HepG2 (cell line): ENCODE measurements at regions not wholly inside any gene's neighbourhood (a gene's known extent, or its start where the extent isn't known, plus 50 kb on each side); places are given as distances from the start of the nearest gene placed in this dataset.

Experiments
- ATAC-seq: fragments of 200-7000 bp; cut with Tn5 transposase; 3 replicates; pipeline ENCODE4 v1.9.1; 2020; ENCODE audit warnings: mild to moderate bottlenecking, moderate library complexity
- BruUV-seq: library from RNA; stranded (reverse); fragments of 400-500 nt; replicated peaks from 2 replicates; lab custom pipeline; 2021; lab: Mats Ljungman, UMichigan
- CTCF ChIA-PET: fragments of 300-600 bp; formaldehyde crosslinking; extraction: SDS; loops from one replicate; lab custom pipeline; 2021; ENCODE audit warnings: low total read pairs, inconsistent platforms, low intra/inter-chr PET ratio; lab: Yijun Ruan, JAX
- POLR2A ChIA-PET: fragments of 350-600 bp; sonication (Branson Sonifier 250); formaldehyde crosslinking; loops from one replicate; lab custom pipeline; 2020; ENCODE audit warnings: antibody characterized with exemption, inconsistent platforms; lab: Yijun Ruan, JAX
- DNase-seq: peaks from one replicate; pipeline ENCODE4 v3.0.0-alpha.2; 2015; ENCODE audit warnings: low spot score
- FAIRE-seq: peaks from 3 replicates; lab custom pipeline; 2011; peaks lifted over from hg19 to GRCh38; lab: Jason Lieb, UNC
- H2AFZ ChIP-seq: one replicate; pipeline ENCODE4 v1.6.1; 2011; ENCODE audit warnings: low read length, inconsistent platforms
- H3K27ac ChIP-seq: fragments of 300-600 bp; 3 replicates; pipeline ENCODE4 v1.8.0; 2011; ENCODE audit warnings: mixed run types, mild to moderate bottlenecking, mixed read lengths, low read length, inconsistent platforms; ENCODE audit not compliant: insufficient read depth; ENCODE audit errors: extremely low read length
- H3K27me3 ChIP-seq, 2 experiments: fragments of 200-600 bp in 1 of 2; 2 replicates in 1 of 2; 3 replicates in 1 of 2; pipeline versions ENCODE4 v1.6.0 to v1.8.0; 2011; ENCODE audit warnings: low read length in 2 of 2, mild to moderate bottlenecking in 2 of 2, moderate library complexity in 2 of 2, inconsistent platforms in 1 of 2; ENCODE audit not compliant: insufficient read depth in 2 of 2, control insufficient read depth in 1 of 2
- H3K36me3 ChIP-seq, 2 experiments: fragments of 200-600 bp in 1 of 2; replicated peaks in 1 of 2; 2 replicates in 1 of 2; 3 replicates in 1 of 2; pipeline versions ENCODE4 v1.5.1 to v1.8.0; 2011; ENCODE audit warnings: low read length in 2 of 2, inconsistent platforms in 1 of 2; ENCODE audit not compliant: insufficient read depth in 2 of 2, control insufficient read depth in 1 of 2
- H3K4me1 ChIP-seq: 2 replicates; pipeline ENCODE4 v1.5.1; 2012; ENCODE audit warnings: low read length, inconsistent platforms; ENCODE audit not compliant: insufficient read depth
- H3K4me2 ChIP-seq: 2 replicates; pipeline ENCODE4 v1.6.0; 2011; ENCODE audit warnings: low read depth, low read length, inconsistent platforms
- H3K4me3 ChIP-seq, 3 experiments: fragments of 200-600 bp in 1 of 3; sonication (generic), shearing (Covaris generic) in 1 of 3; replicated peaks in 1 of 3; 2 replicates each; pipeline ENCODE4 v1.5.1; 2011 to 2016; ENCODE audit warnings: low read length in 3 of 3, inconsistent platforms in 2 of 3, low read depth in 2 of 3, mild to moderate bottlenecking in 2 of 3, control low read depth in 1 of 3, mixed read lengths in 1 of 3; ENCODE audit not compliant: insufficient read depth in 1 of 3
- H3K79me2 ChIP-seq: one replicate; pipeline ENCODE4 v1.6.1; 2011; ENCODE audit warnings: low read length, inconsistent platforms; ENCODE audit not compliant: insufficient read depth
- H3K9ac ChIP-seq: 2 replicates; pipeline ENCODE4 v1.6.0; 2011; ENCODE audit warnings: mild to moderate bottlenecking, low read depth, low read length, inconsistent platforms; ENCODE audit not compliant: insufficient read depth
- H3K9me3 ChIP-seq: 2 replicates; pipeline ENCODE4 v1.5.1; 2012; ENCODE audit warnings: mild to moderate bottlenecking, low read length
- H4K20me1 ChIP-seq: 2 replicates; pipeline ENCODE4 v1.6.0; 2011; ENCODE audit warnings: inconsistent platforms, mild to moderate bottlenecking, low read length, moderate library complexity; ENCODE audit not compliant: insufficient read depth
- CBX2 ChIP-seq, 2 experiments: fragments of 200-600 bp in 1 of 2; sonication (generic); formaldehyde crosslinking in 1 of 2; IDR thresholded peaks; 2 replicates each; pipeline versions ENCODE4 v1.7.0 to v1.8.1; 2018 to 2022; ENCODE audit warnings: low read depth in 2 of 2, low read length in 1 of 2, mild to moderate bottlenecking in 1 of 2, missing genetic modification reagents in 1 of 2
- GZF1 ChIP-seq: sonication (generic); formaldehyde crosslinking; IDR thresholded peaks from 2 replicates; pipeline ENCODE4 v1.5.1; 2020; ENCODE audit warnings: mild to moderate bottlenecking, missing genetic modification reagents
- PHF5A ChIP-seq: IDR thresholded peaks from one replicate; pipeline ENCODE4 v1.6.1; 2018; ENCODE audit warnings: low read depth, missing genetic modification reagents; ENCODE audit not compliant: unreplicated experiment
- PLRG1 ChIP-seq: fragments of 450-650 bp; conservative IDR thresholded peaks from 2 replicates; pipeline ENCODE4 v1.6.1; 2016
- ZNF224 ChIP-seq: sonication (generic); formaldehyde crosslinking; IDR thresholded peaks from 2 replicates; pipeline ENCODE4 v1.5.0; 2020; ENCODE audit warnings: mild to moderate bottlenecking, missing genetic modification reagents
- ZNF326 ChIP-seq: sonication (generic); formaldehyde crosslinking; IDR thresholded peaks from 2 replicates; pipeline ENCODE4 v1.4.0; 2020; ENCODE audit warnings: missing genetic modification reagents, borderline replicate concordance
- ZNF549 ChIP-seq: sonication (generic); formaldehyde crosslinking; IDR thresholded peaks from 2 replicates; pipeline ENCODE4 v1.5.0; 2020; ENCODE audit warnings: missing genetic modification reagents
- ZNF562 ChIP-seq: sonication (generic); formaldehyde crosslinking; IDR thresholded peaks from 2 replicates; pipeline ENCODE4 v1.8.0; 2022; ENCODE audit warnings: missing genetic modification reagents, borderline replicate concordance
- ZNF775 ChIP-seq: sonication (generic); formaldehyde crosslinking; IDR thresholded peaks from 2 replicates; pipeline ENCODE4 v1.4.0; 2020; ENCODE audit warnings: missing genetic modification reagents, mild to moderate bottlenecking, moderate library complexity, borderline replicate concordance
- WGBS: methylation state at CpG from one replicate; pipeline ENCODE4 v1.1.6; 2017; ENCODE audit warnings: low lambda C conversion rate; 5-methylcytosine and 5-hydroxymethylcytosine counted together
- in situ Hi-C: cut with HindIII; loops from 2 replicates; pipeline ENCODE4 v1.10.0; 2017; ENCODE audit warnings: low pct_unique_long_range_greater_than_20kb; ENCODE audit not compliant: extremely low pct_ligation_motif_present
- intact Hi-C: fragments of 100-400 bp; cut with micrococcal nuclease; formaldehyde crosslinking; loops from one replicate; pipeline ENCODE4 v1.10.0; 2022; ENCODE audit not compliant: unreplicated experiment
- TF ChIP-seq, protein P1 (sequence below): sonication (generic); formaldehyde crosslinking; IDR thresholded peaks from 2 replicates; pipeline ENCODE4 v1.5.1; 2020; ENCODE audit warnings: missing genetic modification reagents, mild to moderate bottlenecking, borderline replicate concordance

- CTCF ChIA-PET, result no interaction called here
- H3K9ac ChIP-seq, result no peak overlapping the region
- no peaks in the 10 kb centered on the region for H4K20me1 ChIP-seq
- POLR2A ChIA-PET, result no interaction called here
- TF ChIP-seq ZNF224 (no peak), GZF1 (CRISPR knock-in tag) (no peak), ZNF562 (CRISPR knock-in tag) (no peak), ZNF549 (no peak), ZNF775 (no peak), PLRG1 (no peak), CBX2 (IDR thresholded peaks at IDR 0.05; ENCODE audit: low read depth, low read length) (no peak), CBX2 (CRISPR knock-in tag; IDR thresholded peaks at IDR 0.05; ENCODE audit: low read depth) (no peak), PHF5A (CRISPR knock-in tag) (no peak), ZNF326 (CRISPR knock-in tag) (no peak)
- TF ChIP-seq, protein P1, sequence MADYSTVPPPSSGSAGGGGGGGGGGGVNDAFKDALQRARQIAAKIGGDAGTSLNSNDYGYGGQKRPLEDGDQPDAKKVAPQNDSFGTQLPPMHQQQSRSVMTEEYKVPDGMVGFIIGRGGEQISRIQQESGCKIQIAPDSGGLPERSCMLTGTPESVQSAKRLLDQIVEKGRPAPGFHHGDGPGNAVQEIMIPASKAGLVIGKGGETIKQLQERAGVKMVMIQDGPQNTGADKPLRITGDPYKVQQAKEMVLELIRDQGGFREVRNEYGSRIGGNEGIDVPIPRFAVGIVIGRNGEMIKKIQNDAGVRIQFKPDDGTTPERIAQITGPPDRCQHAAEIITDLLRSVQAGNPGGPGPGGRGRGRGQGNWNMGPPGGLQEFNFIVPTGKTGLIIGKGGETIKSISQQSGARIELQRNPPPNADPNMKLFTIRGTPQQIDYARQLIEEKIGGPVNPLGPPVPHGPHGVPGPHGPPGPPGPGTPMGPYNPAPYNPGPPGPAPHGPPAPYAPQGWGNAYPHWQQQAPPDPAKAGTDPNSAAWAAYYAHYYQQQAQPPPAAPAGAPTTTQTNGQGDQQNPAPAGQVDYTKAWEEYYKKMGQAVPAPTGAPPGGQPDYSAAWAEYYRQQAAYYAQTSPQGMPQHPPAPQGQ (CRISPR knock-in tag), result no peak
- ATAC-seq (no peak), DNase-seq (no peak), FAIRE-seq (no peak)
- H3K9me3 ChIP-seq, result peaks cover 86% of the 10 kb centered on the region
- H3K4me3 ChIP-seq, result no peak overlapping the region
- no TSS peak for BruUV-seq
- no peaks in the 10 kb centered on the region for H3K79me2 ChIP-seq
- H3K36me3 ChIP-seq, result no peaks in the 10 kb centered on the region
- in situ Hi-C loops (no loop called here), intact Hi-C loops (no loop called here)
- no peak overlapping the region for H3K27ac ChIP-seq
- 36% methylated on average over 11 of the region's 11 CpGs for WGBS
- H2AFZ ChIP-seq, result no peak overlapping the region
- no peaks in the 10 kb centered on the region for H3K4me1 ChIP-seq
- H3K4me2 ChIP-seq, result no peak overlapping the region
- H3K27me3 ChIP-seq, result no peaks in the 10 kb centered on the region
These were observed 767.1 kb downstream of the UQCRFS1 start for GRCh38 chr19:28445826-28446225.
